ENCODE measurements at regions not wholly inside any gene's neighbourhood (a gene's known extent, or its start where the extent isn't known, plus 50 kb on each side); places are given as distances from the start of the nearest gene placed in this dataset.
"Not testable (repeated sequence)": the region's sequence is repeated elsewhere in the genome, so short reads cannot be mapped to it uniquely, and the experiment has no call there.

- no peak for DNase-seq
These were observed 157.5 kb upstream of the ANKRD50 start for GRCh38 chr4:124869961-124870495.

DNA sequence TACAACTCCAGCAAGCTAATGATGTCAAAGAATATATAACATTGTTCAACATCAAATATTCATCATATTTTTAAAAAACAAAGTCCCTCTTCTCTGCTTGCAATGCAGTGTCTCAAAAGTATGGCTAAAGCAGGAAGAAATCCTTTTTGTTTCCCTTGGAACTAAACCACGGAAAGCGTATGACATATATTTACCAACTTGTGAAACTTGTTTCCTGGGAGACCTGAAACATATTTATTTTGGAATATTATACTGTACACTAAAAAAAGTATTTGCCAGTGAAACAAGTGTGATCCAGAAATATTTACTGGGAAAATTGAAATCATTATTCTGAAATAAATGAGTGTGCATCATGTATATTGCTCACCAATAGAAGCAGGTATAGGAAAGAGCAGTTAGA, 156.0 kb upstream of the ANKRD50 start:
- DNase-seq = no peak

DNA sequence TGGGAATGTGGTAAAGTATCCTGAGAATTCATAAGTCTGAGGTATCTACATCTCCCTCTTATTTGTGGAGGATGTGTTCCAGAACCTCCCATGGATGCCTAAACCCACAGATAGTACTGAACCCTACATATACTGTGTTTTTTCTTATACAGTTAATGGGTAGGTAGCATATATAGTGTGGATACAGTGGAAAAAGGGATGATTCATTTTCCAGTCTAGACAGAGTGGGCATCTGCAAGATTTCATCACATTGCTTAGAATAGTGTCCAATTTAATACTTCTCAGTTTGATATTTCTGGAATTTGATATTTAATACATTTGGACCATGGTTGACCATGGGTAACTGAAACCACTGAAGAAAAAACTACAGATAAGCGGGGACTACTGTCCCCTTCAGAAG, 155.0 kb upstream of the ANKRD50 start:
- no peak for DNase-seq

GRCh38 chr4:124866301-124866700, 153.8 kb upstream of the ANKRD50 start:
- no peak for DNase-seq

DNA sequence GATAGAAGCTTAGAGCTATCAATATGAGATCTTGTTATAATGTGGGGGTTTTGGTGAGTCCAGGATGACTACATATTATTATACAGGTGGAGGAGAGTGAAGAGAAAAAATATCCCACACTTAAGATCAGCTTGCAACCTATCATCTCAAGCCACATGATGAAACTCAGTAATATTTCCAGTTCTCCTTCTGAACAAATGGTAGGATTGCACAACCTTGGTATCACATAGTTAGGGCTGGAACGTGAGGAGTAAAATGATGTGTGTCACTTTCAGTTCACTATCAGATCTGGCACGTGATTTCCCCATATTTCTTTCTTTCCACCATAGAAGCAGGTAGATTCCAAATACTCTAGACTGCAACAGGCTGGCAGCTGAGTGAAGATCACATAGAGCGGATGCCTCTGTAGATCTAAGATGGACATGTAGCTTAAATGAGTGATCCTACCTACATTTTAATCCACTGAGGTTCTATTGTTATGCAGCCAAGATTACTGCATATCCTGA, 150.6 kb upstream of the ANKRD50 start:
- no peak for DNase-seq

DNA sequence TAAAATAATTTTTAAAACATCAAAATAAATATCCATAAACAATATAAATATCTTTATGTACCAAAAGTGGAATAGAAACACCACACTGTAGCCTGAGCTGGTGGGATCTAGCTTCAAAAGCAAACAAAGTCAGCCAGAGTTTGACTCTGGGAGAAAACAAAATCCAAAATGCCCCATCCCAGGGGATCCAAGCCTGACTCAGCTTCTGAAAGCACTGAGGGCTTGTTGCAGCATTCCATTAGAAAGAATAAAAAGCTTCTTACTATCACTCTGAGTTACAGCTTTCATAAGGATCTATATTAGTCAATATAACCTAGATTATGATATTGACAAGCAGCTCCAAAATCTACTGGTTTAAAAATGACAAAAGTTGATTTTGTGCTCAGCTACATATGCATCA, 149.7 kb upstream of the ANKRD50 start:
- DNase-seq = no peak

DNA sequence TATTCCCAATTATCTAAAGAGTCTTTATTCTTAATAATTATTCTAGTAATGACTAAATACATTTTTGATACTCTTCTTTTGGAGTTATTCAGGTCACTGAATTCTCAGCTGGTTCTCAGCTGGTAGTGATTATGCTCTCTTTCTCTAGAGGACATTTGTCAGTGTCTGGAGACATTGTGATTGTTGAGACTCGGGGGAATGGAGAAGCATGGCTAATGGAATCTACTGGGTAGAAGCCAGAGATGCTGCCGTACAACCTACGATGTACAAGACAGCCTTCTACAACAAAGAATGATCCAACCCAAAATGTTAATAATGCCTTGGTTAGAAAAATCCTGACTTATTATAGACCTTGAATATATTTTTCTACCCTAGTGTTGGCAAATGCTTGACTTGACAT, 149.2 kb upstream of the ANKRD50 start:
- no peak for DNase-seq

DNA sequence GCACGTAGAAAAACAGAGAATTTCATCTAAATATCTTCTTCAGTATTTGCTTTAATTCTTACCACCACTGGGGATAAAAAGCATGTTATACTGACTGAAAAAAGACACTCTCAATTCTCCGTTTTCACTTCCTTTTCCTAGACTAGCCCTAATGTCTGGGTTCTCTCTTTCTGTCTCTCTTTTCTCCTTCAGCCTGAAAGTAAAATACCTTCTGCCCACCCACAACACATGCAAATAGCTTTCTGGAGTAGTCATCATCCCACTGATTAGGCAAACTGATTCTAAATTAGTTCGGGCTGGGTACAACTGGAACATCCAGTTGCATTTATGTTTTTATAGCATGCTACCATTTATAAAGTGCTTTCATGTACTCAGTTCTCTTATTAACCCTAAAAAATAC, 142.4 kb upstream of the ANKRD50 start:
- no peak for DNase-seq

- DNase-seq = no peak
These were observed 139.2 kb upstream of the ANKRD50 start for GRCh38 chr4:124851741-124852140.

GRCh38 chr4:124846306-124846705, 133.8 kb upstream of the ANKRD50 start:
- no peak for DNase-seq

DNA sequence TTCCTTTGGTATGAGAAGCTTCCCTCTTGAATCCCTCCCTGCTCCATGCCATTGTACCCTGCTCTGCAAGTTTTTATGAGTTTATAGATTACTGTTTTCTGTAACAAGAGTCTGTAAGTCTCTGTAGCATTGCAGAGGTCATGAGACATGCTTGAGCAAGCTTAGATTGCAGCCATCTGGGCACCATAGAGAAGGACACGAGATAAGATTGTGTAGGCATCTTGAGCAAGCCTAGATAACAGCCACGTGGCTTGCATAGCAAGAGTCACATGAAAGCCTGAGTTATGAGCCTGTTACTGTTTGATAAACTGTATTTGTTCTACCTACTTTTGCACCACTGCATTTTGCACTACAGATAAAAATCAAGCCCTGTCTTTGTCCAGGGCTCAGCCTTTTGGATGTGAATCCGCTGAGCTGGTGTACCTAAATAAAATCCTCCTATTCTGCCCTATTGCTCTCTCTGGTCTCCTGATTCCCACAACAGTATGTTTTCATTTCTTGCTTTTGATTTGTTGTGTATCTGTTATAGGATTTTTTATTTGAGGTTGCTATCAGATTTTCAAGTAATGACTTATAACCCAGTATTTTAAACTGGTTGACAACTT, 127.4 kb upstream of the ANKRD50 start:
- DNase-seq = no peak

DNA sequence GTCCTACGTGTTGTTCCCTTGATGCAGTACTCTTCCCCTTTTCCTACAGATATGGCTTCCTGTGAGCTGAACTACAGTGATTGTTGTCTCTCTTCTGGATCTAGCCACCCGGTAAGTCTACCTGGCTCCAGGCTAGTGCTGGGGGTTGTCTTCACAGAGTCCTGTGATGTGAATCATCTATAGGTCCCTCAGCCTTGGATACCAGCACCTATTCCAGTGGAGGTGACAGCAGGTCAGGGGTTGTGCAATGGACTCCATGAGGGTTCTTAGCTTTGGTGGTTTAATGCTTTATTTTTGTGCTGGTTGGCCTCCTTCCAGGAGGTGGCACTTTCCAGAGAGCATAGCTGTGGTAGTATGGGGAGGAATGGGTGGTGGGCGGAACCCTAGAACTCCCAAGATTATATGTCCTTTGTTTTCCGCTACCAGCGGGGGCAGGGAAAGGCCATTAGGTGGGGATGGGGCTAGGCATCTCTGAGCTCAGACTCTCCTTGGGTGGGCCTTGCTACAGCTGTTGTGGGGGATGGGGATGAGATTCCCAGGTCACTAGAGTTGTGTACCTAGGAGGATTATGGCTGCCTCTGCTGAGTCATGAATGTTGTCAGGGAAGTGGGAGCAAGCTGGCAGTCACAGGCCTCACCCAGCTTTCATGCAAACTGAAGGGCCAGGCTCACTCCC, 121.4 kb upstream of the ANKRD50 start:
- no peak for DNase-seq

GRCh38 chr4:124828382-124828781, 115.8 kb upstream of the ANKRD50 start:
- no peak for DNase-seq

DNA sequence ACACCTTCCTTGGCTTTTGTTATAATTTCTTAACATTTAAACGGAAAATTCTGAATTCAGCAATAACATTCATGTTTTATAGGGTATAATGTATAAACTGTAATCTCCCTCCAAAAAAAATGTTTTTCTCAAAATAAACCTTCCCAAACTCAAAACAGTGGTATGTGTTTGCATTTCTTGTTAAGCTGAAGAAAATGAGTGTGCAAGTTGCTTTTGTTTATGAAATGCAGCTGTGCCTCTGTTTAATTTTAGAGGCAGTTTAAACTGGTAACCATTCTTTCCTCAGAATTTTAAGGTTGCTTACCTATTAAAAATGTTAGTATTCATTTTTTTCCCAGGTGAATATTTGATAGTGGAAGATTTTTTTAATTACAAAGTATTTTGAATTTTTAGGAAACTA, 105.0 kb upstream of the ANKRD50 start:
- no peak for DNase-seq

DNA sequence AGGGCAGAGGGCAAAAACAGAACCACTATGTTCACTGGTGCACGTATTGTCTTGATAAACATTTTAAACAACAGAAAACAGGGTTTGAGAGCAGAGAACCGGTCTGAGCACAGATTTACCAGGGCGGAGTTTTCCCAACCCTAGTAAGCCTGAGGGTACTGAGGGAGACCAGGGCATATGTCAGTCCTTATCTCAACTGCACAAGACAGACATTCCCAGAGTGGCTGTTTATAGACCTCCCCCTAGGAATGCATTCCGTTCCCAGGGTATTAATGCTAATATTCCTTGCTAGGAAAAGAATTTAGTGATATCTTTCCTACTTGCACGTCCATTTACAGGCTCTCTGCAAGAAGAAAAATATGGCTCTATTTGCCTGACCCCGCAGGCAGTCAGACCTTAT, 99.7 kb upstream of the ANKRD50 start:
- DNase-seq = not testable (repeated sequence)

DNA sequence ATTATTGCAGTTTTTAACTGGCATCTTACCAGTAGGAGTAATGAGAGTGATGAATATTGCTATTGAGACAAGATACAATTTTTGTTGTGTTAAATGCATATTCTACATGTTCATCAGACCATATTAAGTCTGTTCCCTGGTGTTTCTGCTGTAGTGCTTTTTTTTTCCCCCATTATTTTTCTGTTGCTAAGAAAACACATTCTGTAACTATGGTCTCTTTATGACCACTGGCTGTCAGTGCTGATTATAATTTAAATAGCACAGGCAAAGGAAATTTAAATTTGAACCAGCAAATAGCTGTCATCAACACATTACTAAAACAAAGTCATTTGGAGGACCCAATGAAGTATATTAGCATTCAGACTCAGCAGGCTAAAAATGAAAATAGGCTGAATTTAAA, 98.3 kb upstream of the ANKRD50 start:
- DNase-seq = no peak

- DNase-seq = no peak
These were observed 94.9 kb upstream of the ANKRD50 start for GRCh38 chr4:124807421-124807820.

- DNase-seq = no peak
These were observed 93.9 kb upstream of the ANKRD50 start for GRCh38 chr4:124806403-124806802.

DNA sequence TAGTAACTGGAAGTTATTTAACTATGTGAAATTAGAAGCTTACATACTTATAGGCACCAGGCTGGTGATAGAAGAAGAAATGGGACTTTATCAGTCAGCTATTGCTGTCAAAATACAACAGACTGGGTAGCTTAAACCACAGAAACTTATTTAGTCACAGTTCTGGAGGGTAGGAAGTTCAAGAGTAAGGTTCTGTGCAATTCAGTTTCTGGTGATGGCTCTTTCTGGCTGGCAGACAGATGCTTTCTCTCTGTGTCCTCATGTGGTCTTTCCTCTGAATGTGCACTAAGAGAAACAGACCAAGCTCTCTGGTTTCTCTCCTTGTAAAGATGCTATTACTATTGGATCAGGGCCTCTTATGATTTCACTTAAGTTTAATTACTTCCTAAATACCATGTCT, 92.1 kb upstream of the ANKRD50 start:
- no peak for DNase-seq

DNA sequence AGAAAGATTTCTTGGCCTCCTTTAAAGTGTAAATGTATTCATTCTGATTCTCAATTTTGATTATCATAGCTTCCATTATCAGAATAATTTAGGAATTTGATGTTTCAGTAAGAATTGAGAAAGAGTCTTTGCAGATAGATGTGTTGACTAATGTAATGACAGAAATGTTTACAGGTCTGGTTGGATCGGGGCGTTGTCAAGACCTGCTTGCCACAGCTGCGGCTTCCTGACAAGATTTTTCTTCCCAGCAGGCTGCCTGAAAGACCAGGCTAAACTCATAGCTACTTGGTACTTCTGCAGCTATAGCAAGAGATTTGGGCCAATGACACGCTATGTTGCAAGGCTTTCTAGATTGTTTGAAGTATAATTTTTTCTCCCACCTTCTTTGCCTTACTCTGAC, 91.5 kb upstream of the ANKRD50 start:
- DNase-seq = no peak

GRCh38 chr4:124803641-124804040, 91.1 kb upstream of the ANKRD50 start:
- DNase-seq = no peak

GRCh38 chr4:124803026-124803425, 90.5 kb upstream of the ANKRD50 start:
- DNase-seq = no peak

- DNase-seq = no peak
These were observed 84.7 kb upstream of the ANKRD50 start for GRCh38 chr4:124797223-124797622.

DNA sequence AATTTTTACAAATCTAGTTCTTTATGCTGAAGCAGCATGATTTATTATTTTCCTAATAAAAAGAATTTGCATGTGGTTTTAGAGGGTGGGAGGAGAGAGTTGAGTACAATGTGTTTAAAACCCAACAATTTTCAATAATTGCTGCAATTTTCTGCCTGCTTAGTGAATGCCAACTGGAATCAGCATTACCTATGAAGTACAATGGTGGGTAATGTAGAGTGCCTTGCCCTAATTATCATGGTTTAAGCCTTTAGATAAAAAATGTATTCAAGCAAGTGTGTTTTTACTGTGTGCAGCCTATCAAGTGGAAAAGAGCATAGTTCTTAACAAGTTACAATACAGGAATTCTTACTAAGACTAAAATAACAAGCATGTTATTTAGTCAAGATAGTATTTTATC, 77.9 kb upstream of the ANKRD50 start:
- DNase-seq = no peak

GRCh38 chr4:124786634-124787033, 74.1 kb upstream of the ANKRD50 start:
- DNase-seq = no peak

Data from right forelimb (tissue), 1 donor.